ENCODE measurements at regions not wholly inside any gene's neighbourhood (a gene's known extent, or its start where the extent isn't known, plus 50 kb on each side); places are given as distances from the start of the nearest gene placed in this dataset.
A peak's percentile ranks its signal among the peaks of the same experiment; 100 is the strongest.

- Histone ChIP-seq H3K9me3 (ENCODE audit: control insufficient read depth in 4 of 4, insufficient read depth in 3 of 4, low read length in 3 of 4) (no peaks in the 10 kb centered on the region), H3K27me3 (ENCODE audit: control insufficient read depth in 3 of 3, insufficient read depth in 3 of 3, low read length in 2 of 3) (peaks cover 0 to 4% (median 0%) of the 10 kb centered on the region in 3 donors), H3K27ac (ENCODE audit: low read depth in 1 of 2, low read length in 1 of 2) (no peak overlapping the region), H3K4me1 (ENCODE audit: control insufficient read depth in 5 of 5, insufficient read depth in 5 of 5, low read length in 5 of 5) (no peaks in the 10 kb centered on the region), H3K36me3 (ENCODE audit: control insufficient read depth in 4 of 4, insufficient read depth in 4 of 4, low read length in 4 of 4) (no peaks in the 10 kb centered on the region), H3K9ac (ENCODE audit: insufficient read depth in 1 of 2, low read length in 2 of 2) (no peak overlapping the region), H3K4me3 (no peak overlapping the region)
- 31 to 32% methylated on average over 8 of the region's 8 CpGs for WGBS, 2 donors
- TF ChIP-seq CTCF (IDR thresholded peaks at IDR 0.05; ENCODE audit: control extremely low read depth, extremely low read depth): peak; percentile 34
- DNase-seq (peak; percentile 47 to 59 (median 59)), ATAC-seq (ENCODE audit: insufficient read depth, low FRiP score) (peak; percentile 66)
These were observed 130.0 kb upstream of the KCNJ15 start for GRCh38 chr21:38126666-38127303.

GRCh38 chr21:38129711-38130110, 127.1 kb upstream of the KCNJ15 start:
- H3K9me3 ChIP-seq (ENCODE audit: control insufficient read depth in 4 of 4, insufficient read depth in 3 of 4, low read length in 3 of 4): no peaks in the 10 kb centered on the region
- H3K9ac ChIP-seq (ENCODE audit: insufficient read depth in 1 of 2, low read length in 2 of 2): no peak overlapping the region
- no peak for ATAC-seq (ENCODE audit: insufficient read depth, low FRiP score)
- no peak overlapping the region for H3K4me3 ChIP-seq
- 93 to 96% methylated on average over 1 of the region's 1 CpG for WGBS, 2 donors
- no peak overlapping the region for H3K27ac ChIP-seq (ENCODE audit: low read depth in 1 of 2, low read length in 1 of 2)
- no peaks in the 10 kb centered on the region for H3K4me1 ChIP-seq (ENCODE audit: control insufficient read depth in 5 of 5, insufficient read depth in 5 of 5, low read length in 5 of 5)
- peaks cover 0 to 4% (median 0%) of the 10 kb centered on the region in 3 donors for H3K27me3 ChIP-seq (ENCODE audit: control insufficient read depth in 3 of 3, insufficient read depth in 3 of 3, low read length in 2 of 3)
- H3K36me3 ChIP-seq (ENCODE audit: control insufficient read depth in 4 of 4, insufficient read depth in 4 of 4, low read length in 4 of 4): no peaks in the 10 kb centered on the region
- no peak for DNase-seq
- TF ChIP-seq CTCF (IDR thresholded peaks at IDR 0.05; ENCODE audit: control extremely low read depth, extremely low read depth): no peak

GRCh38 chr21:38133240-38133639, 123.6 kb upstream of the KCNJ15 start:
- no peaks in the 10 kb centered on the region for H3K4me1 ChIP-seq (ENCODE audit: control insufficient read depth in 5 of 5, insufficient read depth in 5 of 5, low read length in 5 of 5)
- no peaks in the 10 kb centered on the region for H3K36me3 ChIP-seq (ENCODE audit: control insufficient read depth in 4 of 4, insufficient read depth in 4 of 4, low read length in 4 of 4)
- ATAC-seq (ENCODE audit: insufficient read depth, low FRiP score) (no peak), DNase-seq (no peak)
- H3K27ac ChIP-seq (ENCODE audit: low read depth in 1 of 2, low read length in 1 of 2): no peak overlapping the region
- no peak for TF ChIP-seq CTCF (IDR thresholded peaks at IDR 0.05; ENCODE audit: control extremely low read depth, extremely low read depth)
- 80 to 82% methylated on average over 3 of the region's 3 CpGs for WGBS, 2 donors
- no peak overlapping the region for H3K4me3 ChIP-seq
- H3K9me3 ChIP-seq (ENCODE audit: control insufficient read depth in 4 of 4, insufficient read depth in 3 of 4, low read length in 3 of 4): no peaks in the 10 kb centered on the region
- H3K9ac ChIP-seq (ENCODE audit: insufficient read depth in 1 of 2, low read length in 2 of 2): no peak overlapping the region
- H3K27me3 ChIP-seq (ENCODE audit: control insufficient read depth in 3 of 3, insufficient read depth in 3 of 3, low read length in 2 of 3): peaks cover 0 to 4% (median 0%) of the 10 kb centered on the region in 3 donors

Measured in lung (tissue), 11 donors.